NCI-H2196 treated with DMSO at 0.1 percent for 48 hours (cell line): ENCODE measurements at regions not wholly inside any gene's neighbourhood (a gene's known extent, or its start where the extent isn't known, plus 50 kb on each side); places are given as distances from the start of the nearest gene placed in this dataset.
"Not testable (repeated sequence)": the region's sequence is repeated elsewhere in the genome, so short reads cannot be mapped to it uniquely, and the experiment has no call there.

Source experiments
- DNase-seq: peaks from one replicate; lab custom pipeline; 2025; ENCODE audit not compliant: unreplicated experiment; lab: John Stamatoyannopoulos, UW

DNA sequence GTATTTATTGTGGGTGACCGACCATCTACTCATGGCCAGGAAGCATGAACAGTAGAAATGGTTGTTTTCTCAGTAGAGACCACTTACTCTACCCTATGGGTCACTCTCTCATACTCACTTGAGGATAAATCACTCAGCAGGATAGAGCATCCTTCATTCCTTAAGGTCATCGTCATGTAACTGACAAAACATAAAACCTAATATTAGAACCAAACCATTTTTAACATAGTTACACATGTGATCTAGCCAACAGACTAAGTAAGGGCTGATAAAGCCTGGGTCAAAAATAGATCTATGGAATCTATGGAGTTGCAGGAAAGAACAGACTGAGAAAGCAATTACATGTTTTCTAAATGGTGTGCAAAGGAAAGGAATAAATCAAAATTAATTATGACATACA, 769.1 kb downstream of the NTRK3 start:
- no peak for DNase-seq

DNA sequence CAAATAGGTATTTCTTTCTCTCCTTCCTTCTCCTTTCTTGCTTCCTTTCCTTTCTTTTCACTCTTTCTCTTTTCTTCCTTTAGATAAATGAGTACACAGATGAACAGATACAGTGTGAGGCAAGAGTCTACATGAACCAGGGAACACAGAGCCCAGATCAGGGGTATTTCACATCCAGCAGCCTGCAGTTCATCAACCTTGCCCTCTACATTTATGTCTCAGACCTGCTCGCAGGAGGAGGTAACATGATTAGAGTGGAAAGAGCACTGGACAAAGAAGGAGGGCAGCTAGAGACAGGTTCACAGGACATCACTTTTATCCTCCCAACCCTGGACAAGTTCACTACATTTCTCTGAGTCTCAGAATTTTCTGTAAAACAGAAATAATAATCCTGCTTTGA, 773.1 kb downstream of the NTRK3 start:
- no peak for DNase-seq

DNA sequence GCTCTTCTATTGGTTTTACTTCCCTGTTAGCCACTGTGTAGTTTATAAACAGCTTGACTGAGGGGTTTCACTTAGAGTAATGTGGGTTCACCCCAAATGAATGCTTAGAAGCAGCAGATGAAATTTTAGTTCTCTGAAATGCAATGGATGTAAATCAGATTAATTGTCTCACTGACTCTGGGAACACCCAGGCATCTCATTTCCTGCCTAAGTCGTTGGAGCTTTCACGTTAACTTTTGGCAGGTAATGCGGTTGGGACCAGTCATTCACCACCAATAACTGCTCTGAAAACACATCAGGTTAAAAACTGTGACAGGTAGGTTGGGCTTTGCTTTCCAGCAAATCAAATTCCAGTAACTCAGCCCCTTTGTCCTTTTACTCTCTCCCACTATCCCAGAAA, 775.4 kb downstream of the NTRK3 start:
- no peak for DNase-seq

DNA sequence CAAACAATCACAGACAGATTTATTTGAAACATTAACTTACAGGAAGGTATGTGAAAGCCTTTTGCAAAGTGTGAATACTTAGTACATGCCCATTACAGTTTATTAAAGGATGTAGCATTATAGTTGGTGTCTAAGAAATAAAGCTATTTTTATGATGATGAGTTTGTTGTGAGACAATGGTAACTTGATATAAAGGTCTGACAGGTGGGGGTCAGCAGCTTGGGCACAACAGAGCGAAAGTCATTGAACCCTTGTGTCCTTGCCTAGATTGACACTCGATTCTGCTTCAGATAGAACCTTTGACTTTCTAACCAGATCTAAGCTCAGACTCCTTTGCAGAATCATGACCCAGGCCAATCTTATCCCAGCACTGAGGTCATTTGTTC, 777.9 kb downstream of the NTRK3 start:
- no peak for DNase-seq

DNA sequence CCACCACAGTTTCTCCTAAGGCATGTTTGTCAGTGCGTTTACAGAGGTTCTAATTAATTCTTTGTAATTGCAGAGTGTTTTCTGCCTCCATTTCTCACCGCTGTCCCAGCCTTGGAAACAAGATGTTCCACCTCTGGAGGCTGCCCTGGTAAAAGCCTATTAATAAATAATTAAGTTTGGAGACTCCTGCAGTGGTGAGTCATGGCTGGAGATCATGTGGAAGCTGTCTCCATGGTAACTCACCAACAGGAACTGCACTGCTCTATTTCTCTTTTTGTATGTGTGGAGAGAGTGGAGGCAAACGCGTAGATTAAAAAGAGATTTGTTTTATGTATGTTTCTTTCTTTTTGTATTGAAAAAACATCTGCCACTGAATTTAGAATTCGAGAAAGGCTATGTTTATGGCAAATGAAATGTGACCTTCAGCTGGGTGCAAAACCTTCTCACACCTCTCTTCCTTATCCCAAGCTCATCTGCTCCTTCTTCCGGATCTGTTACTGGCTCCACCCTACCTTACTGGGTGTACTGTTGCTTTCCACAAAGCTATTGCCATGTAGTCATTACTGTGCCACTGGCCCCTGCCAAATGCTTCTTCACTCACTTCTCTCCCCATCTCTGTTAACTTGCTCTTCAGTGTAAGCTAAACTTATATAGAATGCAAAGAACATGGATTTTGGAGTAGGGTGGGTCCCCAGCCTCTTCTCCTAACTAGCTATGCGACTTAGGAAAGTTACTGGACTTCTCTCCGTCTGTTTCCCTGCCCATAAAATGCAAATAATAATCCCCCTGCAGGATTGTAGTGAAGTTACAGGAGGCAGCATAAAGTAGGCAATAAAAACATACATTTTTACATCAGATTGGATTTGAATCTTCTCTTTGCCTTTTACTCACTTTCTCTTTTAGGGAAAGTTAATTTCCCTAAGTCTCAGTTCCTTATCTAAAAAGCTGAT, 778.5 kb downstream of the NTRK3 start:
- DNase-seq, result peak; percentile 66

DNA sequence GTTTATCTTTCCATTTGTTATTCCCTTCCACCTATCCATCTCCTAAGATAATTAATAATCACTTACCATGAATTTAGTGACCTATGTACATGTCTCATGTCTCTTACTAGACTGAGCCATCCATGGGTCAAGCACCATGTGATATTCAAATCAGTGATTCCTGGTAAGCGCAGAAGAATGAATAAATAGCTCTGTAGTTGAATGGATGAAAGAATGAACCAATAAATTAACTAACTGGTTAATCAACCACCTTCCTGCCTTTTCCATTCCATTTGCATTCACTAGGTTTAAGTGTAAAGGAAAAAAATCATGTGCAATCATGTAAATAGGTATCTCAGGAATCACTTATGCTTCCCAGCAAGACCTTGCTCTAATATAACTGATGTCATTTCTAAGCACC, 779.5 kb downstream of the NTRK3 start:
- no peak for DNase-seq

DNA sequence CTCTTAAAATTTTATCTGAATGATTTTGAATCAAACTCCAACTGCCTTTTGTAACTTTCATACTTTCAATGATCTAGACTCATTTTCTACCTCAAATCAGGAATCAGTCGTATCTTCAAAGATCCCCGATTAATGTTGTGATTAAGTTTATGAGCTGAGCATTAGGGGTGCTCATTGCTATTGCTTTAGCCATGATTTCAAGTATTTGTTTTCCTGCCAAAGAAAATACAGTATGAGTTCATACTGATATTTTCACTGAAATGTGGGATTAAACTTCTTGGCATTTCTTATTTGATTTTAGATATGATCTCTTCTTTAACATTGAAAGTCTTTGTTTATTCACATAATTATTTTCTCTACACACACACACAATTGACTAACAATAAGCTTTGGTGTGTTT, 785.6 kb downstream of the NTRK3 start:
- no peak for DNase-seq

DNA sequence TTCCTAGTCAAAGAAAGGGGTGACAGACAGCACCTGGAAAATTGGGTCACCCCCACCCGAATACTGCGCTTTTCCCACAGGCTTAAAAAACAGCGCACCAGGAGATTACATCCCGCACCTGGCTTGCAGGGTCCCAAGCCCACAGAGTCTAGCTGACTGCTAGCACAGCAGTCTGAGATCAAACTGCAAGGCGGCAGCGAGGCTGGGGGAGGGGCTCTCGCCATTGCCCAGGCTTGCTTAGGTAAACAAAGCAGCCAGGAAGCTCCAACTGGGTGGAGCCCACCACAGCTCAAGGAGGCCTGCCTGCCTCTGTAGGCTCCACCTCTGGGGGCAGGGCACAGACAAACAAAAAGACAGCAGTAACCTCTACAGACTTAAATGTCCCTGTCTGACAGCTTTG, 792.6 kb downstream of the NTRK3 start:
- not testable (repeated sequence) for DNase-seq

DNA sequence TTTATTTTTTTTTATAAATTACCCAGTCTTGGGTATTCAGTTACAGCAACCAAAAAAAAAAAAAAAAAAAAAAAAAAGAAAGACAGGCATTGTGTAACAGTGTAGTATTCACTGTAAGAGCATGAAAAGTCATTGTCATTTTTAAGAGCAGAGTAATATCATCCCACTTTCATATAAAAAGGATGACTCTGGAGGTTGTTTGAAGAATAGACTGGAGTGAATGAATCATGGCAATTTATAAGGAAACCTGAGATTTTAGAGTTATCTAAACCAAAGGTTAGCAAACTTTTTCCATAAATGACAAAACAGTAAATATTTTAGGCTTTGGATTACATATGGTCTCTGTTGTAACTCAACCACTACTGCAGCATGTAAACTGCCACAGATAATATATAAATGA, 794.9 kb downstream of the NTRK3 start:
- DNase-seq, result no peak

DNA sequence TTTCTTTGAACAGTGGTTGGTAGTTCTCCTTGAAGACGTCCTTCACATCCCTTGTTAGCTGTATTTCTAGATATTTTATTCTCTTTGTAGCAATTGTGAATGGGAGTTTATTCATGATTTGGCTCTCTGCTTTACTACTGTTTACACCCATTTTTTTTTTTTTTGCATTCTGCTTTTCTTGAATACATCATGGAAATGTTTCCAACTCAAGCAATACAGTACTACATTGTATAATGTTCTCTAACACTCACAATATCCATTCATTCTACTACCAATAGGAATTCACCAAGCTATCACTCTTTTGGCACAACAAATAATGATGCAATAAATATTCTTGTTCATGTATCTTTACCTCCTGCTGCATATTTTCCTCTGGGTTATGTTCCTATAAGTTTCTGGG, 801.7 kb downstream of the NTRK3 start:
- no peak for DNase-seq

DNA sequence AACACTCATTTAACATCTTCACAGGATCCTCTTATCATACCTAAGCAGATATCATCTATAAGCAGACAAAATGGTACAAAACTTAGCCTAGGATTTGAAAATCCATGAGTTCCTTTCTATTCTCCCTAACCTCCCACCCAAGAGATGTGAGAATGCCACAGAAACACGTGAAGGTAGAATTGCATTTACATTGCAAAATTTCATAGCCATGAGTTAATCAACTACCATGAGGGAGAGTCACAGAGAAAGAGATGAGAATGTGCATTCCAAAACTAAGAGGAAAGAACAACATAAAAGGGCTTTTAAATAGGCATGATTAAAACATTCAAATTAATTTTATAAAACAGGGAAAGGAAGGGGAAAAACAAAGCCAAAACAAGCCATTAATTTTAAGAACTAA, 806.2 kb downstream of the NTRK3 start:
- no peak for DNase-seq

DNA sequence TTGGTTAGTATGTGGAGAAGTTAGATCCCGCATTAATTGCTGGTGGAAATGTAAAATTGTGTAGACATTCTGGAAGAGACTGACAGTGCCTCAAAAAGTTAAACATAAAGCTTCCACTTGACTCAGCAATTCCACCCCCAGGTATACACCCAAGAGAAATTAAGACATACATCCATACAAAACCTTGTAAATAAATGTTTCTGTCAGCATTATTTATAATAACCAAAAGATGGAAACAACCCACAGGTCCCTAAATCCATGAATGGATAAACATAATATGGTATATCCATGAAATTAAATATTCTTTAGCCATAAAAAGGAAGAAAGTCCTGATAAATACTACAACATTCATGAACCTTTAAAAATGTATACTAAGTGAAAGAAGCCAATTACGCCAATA, 817.4 kb downstream of the NTRK3 start:
- no peak for DNase-seq

DNA sequence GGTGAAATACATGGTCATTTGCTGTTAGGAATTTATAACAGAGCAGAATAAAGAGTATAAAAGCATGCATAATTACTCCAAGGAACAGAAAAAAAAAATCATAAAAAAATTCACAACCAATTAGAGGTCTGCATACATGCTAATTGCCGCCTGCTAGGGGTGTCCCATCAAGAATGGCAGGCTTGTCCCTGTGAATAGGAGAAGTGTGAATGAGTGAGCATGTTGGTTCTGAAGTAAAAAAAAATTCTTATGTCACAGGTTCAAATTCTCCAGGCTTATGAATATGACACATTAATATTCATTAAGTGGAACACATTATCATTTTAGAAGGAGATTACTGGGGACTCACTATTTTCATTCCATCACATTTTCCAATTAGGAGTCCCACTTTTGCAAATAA, 822.7 kb downstream of the NTRK3 start:
- DNase-seq, result no peak

DNA sequence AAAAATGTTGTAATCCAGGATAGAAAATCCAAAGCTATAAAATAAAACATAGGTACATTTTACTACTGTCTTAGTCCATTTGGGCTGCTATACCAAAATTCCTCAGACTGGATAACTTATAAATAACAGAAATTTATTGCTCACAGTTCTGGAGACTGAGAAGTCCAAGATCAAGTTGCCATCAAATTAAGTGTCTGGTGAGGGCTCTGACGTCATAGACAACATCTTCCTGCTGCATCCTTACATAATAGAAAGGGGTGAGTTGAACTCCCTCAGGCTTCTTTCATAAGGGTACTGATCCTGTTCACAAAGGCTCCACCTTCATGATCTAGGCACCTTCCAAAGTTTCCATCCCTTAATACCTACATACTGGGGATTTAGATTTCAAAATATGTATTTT, 826.8 kb downstream of the NTRK3 start:
- DNase-seq, result no peak

DNA sequence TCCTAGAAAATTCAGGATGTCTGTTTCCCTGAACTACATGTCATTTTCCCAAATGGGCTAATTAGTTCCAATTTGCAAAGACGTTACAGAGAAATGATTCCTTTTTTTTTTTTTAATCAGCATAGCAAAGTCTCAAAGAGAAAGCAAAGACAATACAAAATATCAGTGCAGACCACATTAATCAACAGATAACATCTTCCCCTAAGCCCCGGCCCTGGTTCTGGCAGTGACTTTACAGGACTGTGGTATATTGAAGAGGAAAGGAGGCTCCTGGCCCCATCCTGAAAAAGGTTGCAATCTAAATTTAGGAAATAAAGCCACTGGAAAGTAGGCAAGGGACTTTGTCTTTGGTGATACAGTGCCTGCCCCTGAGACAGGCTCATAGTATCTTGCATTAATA, 836.5 kb downstream of the NTRK3 start:
- no peak for DNase-seq

DNA sequence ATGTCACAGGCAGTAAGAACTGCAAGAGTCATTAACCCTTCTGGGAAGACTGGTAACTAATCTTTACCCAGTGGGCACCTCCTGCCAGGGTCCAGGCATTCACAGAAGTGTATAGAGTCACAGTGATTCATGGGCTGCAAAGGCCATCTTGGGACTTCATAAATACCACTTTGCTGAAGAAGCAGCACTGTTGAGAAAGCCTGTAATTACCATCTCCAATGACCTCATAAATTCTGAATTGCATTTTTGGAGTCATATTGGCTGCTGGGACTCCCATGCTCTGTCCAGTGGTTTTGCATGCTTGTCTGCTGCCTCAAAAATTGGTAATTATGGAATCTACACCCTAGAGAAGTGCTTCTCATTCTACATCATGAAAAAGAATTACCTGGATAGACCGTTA, 837.2 kb downstream of the NTRK3 start:
- no peak for DNase-seq

DNA sequence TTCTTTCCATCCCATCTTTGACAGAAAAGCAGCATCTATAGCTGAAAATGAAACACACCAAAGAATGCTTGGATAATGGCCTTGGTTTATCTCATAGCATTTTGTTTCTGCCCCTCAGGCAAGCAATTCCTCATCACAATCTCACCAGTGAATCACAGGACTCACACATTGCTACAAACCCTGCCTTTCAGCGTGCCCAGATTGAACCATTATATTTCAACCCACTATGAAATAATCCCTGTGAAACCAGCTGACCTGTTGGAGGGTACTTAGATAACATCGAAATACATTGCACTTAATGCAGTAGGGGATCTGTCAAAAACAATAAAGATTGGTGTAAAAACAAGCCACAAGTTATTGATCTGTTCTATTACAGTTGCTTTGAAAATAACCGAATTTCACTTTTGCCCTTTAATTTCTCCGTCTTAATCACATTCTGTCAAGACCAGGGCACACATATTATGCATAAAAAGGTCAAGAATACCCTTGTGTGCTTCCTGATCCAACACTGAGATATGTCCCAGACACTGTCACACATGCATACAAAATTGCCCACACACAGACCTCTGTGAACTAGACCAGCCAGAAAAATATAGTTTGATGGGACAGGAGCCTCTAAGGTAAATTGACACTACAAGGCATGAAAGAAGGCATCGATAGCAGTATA, 839.8 kb downstream of the NTRK3 start:
- DNase-seq, result no peak

DNA sequence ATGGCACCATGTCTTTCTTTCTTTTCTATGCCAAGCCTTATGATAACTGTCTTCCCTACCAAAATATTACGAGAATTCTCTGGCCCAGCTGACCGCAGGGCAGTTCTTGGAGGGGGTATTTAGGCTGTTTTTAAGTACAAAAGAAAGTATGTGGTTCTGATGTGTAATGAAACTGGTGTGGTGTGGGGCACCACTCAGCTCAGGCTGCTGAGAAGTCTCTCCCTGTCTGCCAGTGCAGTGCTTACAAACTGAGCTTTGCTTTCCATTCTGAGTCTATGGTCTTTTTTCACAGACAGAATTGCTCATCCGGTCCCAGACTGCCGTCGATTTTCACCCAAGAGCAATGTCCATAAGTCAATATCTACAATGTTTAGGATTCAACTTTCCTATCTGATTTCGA, 847.6 kb downstream of the NTRK3 start:
- DNase-seq, result no peak

DNA sequence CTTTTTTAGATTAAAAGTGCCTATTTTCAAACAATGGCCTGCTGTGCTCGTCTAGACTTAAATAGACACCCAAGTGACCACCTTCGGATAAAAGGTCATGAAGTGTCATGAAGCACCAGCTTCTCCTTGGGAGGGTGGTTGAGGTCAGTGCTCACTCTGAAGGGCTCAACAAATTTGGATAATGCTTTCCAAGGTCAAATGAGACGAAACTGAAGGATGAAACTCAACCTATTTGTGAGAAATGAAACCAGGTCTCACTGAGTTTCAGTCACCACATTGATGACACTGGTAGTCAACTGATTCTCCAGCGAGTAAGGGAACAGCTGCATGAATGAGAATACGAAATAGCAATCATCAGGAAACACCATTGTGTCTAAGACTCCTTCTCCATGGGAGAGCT, 852.6 kb downstream of the NTRK3 start:
- DNase-seq, result no peak

DNA sequence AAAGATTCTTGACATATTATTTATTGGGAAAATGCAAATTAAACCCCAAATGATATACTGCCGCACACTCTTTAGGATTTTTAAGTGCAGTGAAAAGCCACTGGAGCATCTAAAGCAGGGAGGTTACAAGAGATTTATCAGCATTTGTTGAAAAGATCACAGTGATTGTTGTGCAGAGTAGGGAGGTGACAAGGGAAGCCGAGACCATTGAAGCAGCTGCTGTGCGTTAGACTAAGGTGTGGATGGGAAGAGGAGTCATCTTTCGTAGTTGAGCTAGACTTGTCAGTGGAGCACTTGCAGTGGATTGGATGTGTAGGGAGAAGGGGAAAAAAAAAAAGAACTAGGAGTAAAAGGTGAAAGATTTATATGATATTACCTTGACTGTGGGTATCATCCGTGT, 854.6 kb downstream of the NTRK3 start:
- no peak for DNase-seq

DNA sequence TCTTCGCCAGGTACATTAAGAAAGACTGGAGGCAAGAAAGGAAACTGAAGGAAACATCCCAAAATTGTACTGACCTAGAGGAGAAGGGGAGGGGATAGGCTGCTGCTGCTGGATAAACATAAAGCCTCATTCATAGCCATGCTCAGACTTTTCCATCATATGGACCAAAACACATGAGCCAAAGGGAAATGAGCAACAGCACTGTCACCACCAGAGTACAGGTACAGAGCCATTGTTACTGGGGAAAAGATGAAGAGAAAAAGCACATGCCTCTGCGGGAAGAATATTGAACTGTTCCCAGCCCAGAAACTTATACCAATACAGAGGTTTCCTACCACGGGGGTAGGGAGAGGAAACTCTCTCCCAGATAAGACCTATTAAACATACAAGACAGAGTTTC, 861.9 kb downstream of the NTRK3 start:
- DNase-seq, result no peak

DNA sequence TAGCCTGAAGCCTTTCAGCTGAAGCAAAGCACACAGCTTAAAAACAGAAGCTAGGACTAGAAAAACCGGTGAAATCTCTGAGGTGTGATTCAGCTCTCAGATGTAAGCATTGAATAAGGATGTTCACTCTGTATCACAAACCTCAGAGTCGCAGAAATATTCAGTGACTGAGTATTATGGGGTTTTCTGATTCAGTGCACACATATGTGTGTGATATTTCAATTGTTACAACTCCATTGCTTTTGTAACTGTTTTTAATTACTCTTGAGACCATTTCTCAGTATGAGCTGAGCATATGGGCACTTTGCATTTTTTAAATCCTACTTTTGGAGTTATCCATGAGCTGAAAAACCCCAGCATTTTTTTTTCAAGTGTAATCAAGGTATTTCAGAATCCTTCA, 868.8 kb downstream of the NTRK3 start:
- no peak for DNase-seq

DNA sequence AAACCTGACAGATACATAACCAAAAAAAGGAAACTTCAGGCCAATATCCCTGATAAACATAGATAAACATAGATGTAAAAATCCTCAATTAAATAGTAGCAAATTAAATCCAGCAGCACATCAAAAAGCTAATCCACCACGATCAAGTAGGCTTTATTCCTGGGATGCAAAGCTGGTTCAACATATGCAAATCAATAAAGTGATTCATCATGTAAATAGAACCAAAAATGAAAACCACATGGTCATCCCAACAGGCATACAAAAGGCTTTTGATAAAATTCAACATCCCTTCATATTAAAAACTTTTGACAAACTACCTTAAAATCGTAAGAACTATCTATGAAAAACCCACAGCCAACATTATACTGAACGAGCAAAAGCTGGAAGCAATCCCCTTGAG, 882.2 kb downstream of the NTRK3 start:
- no peak for DNase-seq
